ENCODE measurements at regions not wholly inside any gene's neighbourhood (a gene's known extent, or its start where the extent isn't known, plus 50 kb on each side); places are given as distances from the start of the nearest gene placed in this dataset.

- intact Hi-C loops (cut with DNase I; ENCODE audit: low total_unique reads), result no loop called here
- Histone ChIP-seq H3K4me1 (no peaks in the 10 kb centered on the region), H3K36me3 (no peaks in the 10 kb centered on the region), H3K9me3 (no peaks in the 10 kb centered on the region), H3K27me3 (replicated peaks in 1 of 7) (peaks cover 0 to 16% (median 0%) of the 10 kb centered on the region in 7 donors), H3K27ac (no peak overlapping the region), H3K4me3 (no peak overlapping the region)
- 81 to 92% (median 91%) methylated on average over 3 of the region's 3 CpGs for WGBS, 5 donors
- no peak for DNase-seq
- TF ChIP-seq CTCF (IDR thresholded peaks at IDR 0.05 in 8 of 11, conservative IDR thresholded peaks at IDR 0.05 in 3 of 11) (no peak), POLR2AphosphoS5 (IDR thresholded peaks at IDR 0.05) (no peak), POLR2A (IDR thresholded peaks at IDR 0.05) (no peak)
These were observed 187.7 kb upstream of the C2CD4B start for GRCh38 chr15:62352817-62353216.

GRCh38 chr15:62357431-62357830, 192.3 kb upstream of the C2CD4B start:
- H3K27ac ChIP-seq, result no peak overlapping the region
- H3K4me3 ChIP-seq, result no peak overlapping the region
- 81 to 96% (median 89%) methylated on average over 5 of the region's 5 CpGs for WGBS, 5 donors
- intact Hi-C loops (cut with DNase I; ENCODE audit: low total_unique reads), result no loop called here
- peaks cover 0 to 15% (median 0%) of the 10 kb centered on the region in 7 donors for H3K27me3 ChIP-seq (replicated peaks in 1 of 7)
- DNase-seq, result no peak
- H3K36me3 ChIP-seq, result no peaks in the 10 kb centered on the region
- H3K4me1 ChIP-seq, result no peaks in the 10 kb centered on the region
- TF ChIP-seq CTCF (IDR thresholded peaks at IDR 0.05 in 8 of 11, conservative IDR thresholded peaks at IDR 0.05 in 3 of 11), result no peak
- no peak for TF ChIP-seq POLR2A (IDR thresholded peaks at IDR 0.05)
- TF ChIP-seq POLR2AphosphoS5 (IDR thresholded peaks at IDR 0.05), result no peak
- H3K9me3 ChIP-seq, result no peaks in the 10 kb centered on the region

- no peak for DNase-seq
- H3K9me3 ChIP-seq, result no peaks in the 10 kb centered on the region
- no peak overlapping the region for H3K27ac ChIP-seq
- intact Hi-C loops (cut with DNase I; ENCODE audit: low total_unique reads), result no loop called here
- no peak overlapping the region for H3K4me3 ChIP-seq
- no peaks in the 10 kb centered on the region for H3K4me1 ChIP-seq
- peaks cover 0 to 17% (median 0%) of the 10 kb centered on the region in 7 donors for H3K27me3 ChIP-seq (replicated peaks in 1 of 7)
- WGBS, 5 donors, result 51 to 95% (median 68%) methylated on average over 3 of the region's 3 CpGs
- no peak for TF ChIP-seq CTCF (IDR thresholded peaks at IDR 0.05 in 8 of 11, conservative IDR thresholded peaks at IDR 0.05 in 3 of 11)
- no peak for TF ChIP-seq POLR2A (IDR thresholded peaks at IDR 0.05)
- TF ChIP-seq POLR2AphosphoS5 (IDR thresholded peaks at IDR 0.05), result no peak
- H3K36me3 ChIP-seq, result no peaks in the 10 kb centered on the region
These were observed 194.3 kb upstream of the C2CD4B start for GRCh38 chr15:62359416-62359815.

- intact Hi-C loops (cut with DNase I; ENCODE audit: low total_unique reads), result no loop called here
- H3K27me3 ChIP-seq (replicated peaks in 1 of 7), result peaks cover 0 to 17% (median 0%) of the 10 kb centered on the region in 7 donors
- no peaks in the 10 kb centered on the region for H3K36me3 ChIP-seq
- no peak for DNase-seq
- H3K4me1 ChIP-seq, result no peaks in the 10 kb centered on the region
- H3K9me3 ChIP-seq, result no peaks in the 10 kb centered on the region
- 83 to 92% (median 83%) methylated on average over 11 of the region's 11 CpGs for whole genome bisulfite sequencing, 5 donors
- TF ChIP-seq POLR2A (IDR thresholded peaks at IDR 0.05) (no peak), POLR2AphosphoS5 (IDR thresholded peaks at IDR 0.05) (no peak), CTCF (IDR thresholded peaks at IDR 0.05 in 8 of 11, conservative IDR thresholded peaks at IDR 0.05 in 3 of 11) (no peak)
- no peak overlapping the region for H3K27ac ChIP-seq
- no peak overlapping the region for H3K4me3 ChIP-seq
These were observed 195.4 kb upstream of the C2CD4B start for GRCh38 chr15:62360332-62361097.
